Nephron (organoid): ENCODE measurements at regions not wholly inside any gene's neighbourhood (a gene's known extent, or its start where the extent isn't known, plus 50 kb on each side); places are given as distances from the start of the nearest gene placed in this dataset.

Experiments
- H3K27ac Mint-ChIP-seq, 3 experiments: 2 replicates each; pipeline ENCODE4 v1.8.0; 2020; ENCODE audit warnings: mixed read lengths in 3 of 3, mild to moderate bottlenecking in 2 of 3, moderate library complexity in 1 of 3
- H3K27me3 Mint-ChIP-seq: 2 replicates; pipeline ENCODE4 v1.8.0; 2021; ENCODE audit warnings: low read depth, mild to moderate bottlenecking, moderate library complexity, mixed read lengths
- H3K36me3 Mint-ChIP-seq: 2 replicates; pipeline ENCODE4 v1.8.0; 2020; ENCODE audit warnings: low read depth, mixed read lengths
- H3K4me1 Mint-ChIP-seq: 2 replicates; pipeline ENCODE4 v1.8.0; 2020; ENCODE audit warnings: mixed read lengths
- H3K4me3 Mint-ChIP-seq, 3 experiments: 2 replicates each; pipeline ENCODE4 v1.8.0; 2020; ENCODE audit warnings: mild to moderate bottlenecking in 3 of 3, mixed read lengths in 3 of 3, moderate library complexity in 2 of 3
- H3K9me3 Mint-ChIP-seq: 2 replicates; pipeline ENCODE4 v1.8.0; 2020; ENCODE audit warnings: mixed read lengths
- CTCF ChIP-seq, 3 experiments: fragments of 200-600 bp; sonication (generic); IDR thresholded peaks; one replicate each; pipeline ENCODE4 v1.5.0; 2021; ENCODE audit warnings: antibody characterized with exemption in 3 of 3; ENCODE audit not compliant: unreplicated experiment in 3 of 3

- Mint-ChIP-seq H3K4me1 (peaks cover 4% of the 10 kb centered on the region), H3K4me3 (no peak overlapping the region), H3K27me3 (peaks cover 4% of the 10 kb centered on the region), H3K27ac (no peak overlapping the region), H3K36me3 (no peaks in the 10 kb centered on the region), H3K9me3 (peaks cover 9% of the 10 kb centered on the region)
- no peak for TF ChIP-seq CTCF (IDR thresholded peaks at IDR 0.05; ENCODE audit: unreplicated experiment in 3 of 3)
These were observed 416.6 kb downstream of the TMX3 start for GRCh38 chr18:68298330-68298729.

GRCh38 chr18:68288408-68288807 is 426.5 kb downstream of the TMX3 start:
- TF ChIP-seq CTCF (IDR thresholded peaks at IDR 0.05; ENCODE audit: unreplicated experiment in 3 of 3): no peak
- H3K4me1 Mint-ChIP-seq: peaks cover 5% of the 10 kb centered on the region
- peaks cover 9% of the 10 kb centered on the region for H3K9me3 Mint-ChIP-seq
- H3K36me3 Mint-ChIP-seq: no peaks in the 10 kb centered on the region
- H3K27me3 Mint-ChIP-seq: no peaks in the 10 kb centered on the region
- no peak overlapping the region for H3K27ac Mint-ChIP-seq
- H3K4me3 Mint-ChIP-seq: no peak overlapping the region

GRCh38 chr18:68284236-68284780 is 430.6 kb downstream of the TMX3 start:
- Mint-ChIP-seq H3K4me3 (no peak overlapping the region), H3K36me3 (no peaks in the 10 kb centered on the region), H3K4me1 (peaks cover 5% of the 10 kb centered on the region), H3K27ac (no peak overlapping the region), H3K9me3 (no peaks in the 10 kb centered on the region), H3K27me3 (no peaks in the 10 kb centered on the region)
- no peak for TF ChIP-seq CTCF (IDR thresholded peaks at IDR 0.05; ENCODE audit: unreplicated experiment in 3 of 3)

- Mint-ChIP-seq H3K27ac (no peak overlapping the region), H3K9me3 (no peaks in the 10 kb centered on the region), H3K27me3 (no peaks in the 10 kb centered on the region), H3K4me1 (peaks cover 5% of the 10 kb centered on the region), H3K4me3 (no peak overlapping the region), H3K36me3 (no peaks in the 10 kb centered on the region)
- TF ChIP-seq CTCF (IDR thresholded peaks at IDR 0.05; ENCODE audit: unreplicated experiment in 3 of 3): no peak
These were observed 431.1 kb downstream of the TMX3 start for GRCh38 chr18:68283834-68284233.

GRCh38 chr18:68282232-68282631 is 432.7 kb downstream of the TMX3 start:
- Mint-ChIP-seq H3K27me3 (no peaks in the 10 kb centered on the region), H3K9me3 (no peaks in the 10 kb centered on the region), H3K4me3 (no peak overlapping the region), H3K4me1 (peaks cover 5% of the 10 kb centered on the region), H3K36me3 (no peaks in the 10 kb centered on the region), H3K27ac (no peak overlapping the region)
- TF ChIP-seq CTCF (IDR thresholded peaks at IDR 0.05; ENCODE audit: unreplicated experiment in 3 of 3): no peak

GRCh38 chr18:68275616-68276015 is 439.3 kb downstream of the TMX3 start:
- no peaks in the 10 kb centered on the region for H3K9me3 Mint-ChIP-seq
- no peak overlapping the region for H3K27ac Mint-ChIP-seq
- H3K27me3 Mint-ChIP-seq: no peaks in the 10 kb centered on the region
- no peak for TF ChIP-seq CTCF (IDR thresholded peaks at IDR 0.05; ENCODE audit: unreplicated experiment in 3 of 3)
- no peaks in the 10 kb centered on the region for H3K36me3 Mint-ChIP-seq
- H3K4me3 Mint-ChIP-seq: no peak overlapping the region
- H3K4me1 Mint-ChIP-seq: peaks cover 6% of the 10 kb centered on the region
